Smooth muscle cell (in vitro differentiated cells): ENCODE measurements at regions not wholly inside any gene's neighbourhood (a gene's known extent, or its start where the extent isn't known, plus 50 kb on each side); places are given as distances from the start of the nearest gene placed in this dataset.

ENCODE experiments used
- DNase-seq: peaks from one replicate; lab custom pipeline; 2025; ENCODE audit not compliant: unreplicated experiment; lab: John Stamatoyannopoulos, UW
- H2AFZ ChIP-seq: fragments of 200-600 bp; sonication (generic); 2 replicates; pipeline ENCODE4 v1.6.0; 2016; ENCODE audit warnings: antibody characterized with exemption, low read depth, mild to moderate bottlenecking
- H3F3A ChIP-seq: fragments of 200-600 bp; sonication (generic); 2 replicates; pipeline ENCODE4 v1.6.0; 2017; ENCODE audit warnings: antibody characterized with exemption, low read depth
- H3K27ac ChIP-seq: fragments of 200-600 bp; sonication (generic); 2 replicates; pipeline ENCODE4 v1.5.1; 2016; ENCODE audit warnings: low read depth, mild to moderate bottlenecking
- H3K27me3 ChIP-seq: fragments of 200-600 bp; sonication (generic); 2 replicates; pipeline ENCODE4 v1.6.1; 2016; ENCODE audit warnings: low read depth, mild to moderate bottlenecking
- H3K36me3 ChIP-seq: fragments of 200-600 bp; sonication (generic); 2 replicates; pipeline ENCODE4 v1.5.1; 2016; ENCODE audit warnings: low read depth
- H3K4me1 ChIP-seq: fragments of 200-600 bp; sonication (generic); 2 replicates; pipeline ENCODE4 v1.5.1; 2016; ENCODE audit warnings: low read depth
- H3K4me2 ChIP-seq: fragments of 200-600 bp; sonication (generic); 2 replicates; pipeline ENCODE4 v1.6.0; 2016; ENCODE audit warnings: mild to moderate bottlenecking
- H3K4me3 ChIP-seq: fragments of 200-600 bp; sonication (generic); 2 replicates; pipeline ENCODE4 v1.5.1; 2016; ENCODE audit warnings: mild to moderate bottlenecking
- H3K79me2 ChIP-seq: fragments of 200-600 bp; sonication (generic); 2 replicates; pipeline ENCODE4 v1.6.0; 2016; ENCODE audit warnings: low read depth, mild to moderate bottlenecking
- H3K9ac ChIP-seq: fragments of 200-600 bp; sonication (generic); 2 replicates; pipeline ENCODE4 v1.6.0; 2016; ENCODE audit warnings: low read depth
- H3K9me3 ChIP-seq: fragments of 200-600 bp; sonication (generic); replicated peaks from 2 replicates; pipeline ENCODE4 v1.5.1; 2016; ENCODE audit warnings: low read depth
- H4K20me1 ChIP-seq: fragments of 200-600 bp; sonication (generic); 2 replicates; pipeline ENCODE4 v1.6.0; 2016; ENCODE audit warnings: low read depth
- WGBS: methylation state at CpG from one replicate; pipeline ENCODE4 v1.1.7; 2016; ENCODE audit warnings: low lambda C conversion rate; 5-methylcytosine and 5-hydroxymethylcytosine counted together
- TF ChIP-seq, protein P1 (sequence below): fragments of 200-600 bp; sonication (generic); IDR thresholded peaks from 2 replicates; pipeline ENCODE4 v1.5.1; 2017; ENCODE audit warnings: borderline replicate concordance, mild to moderate bottlenecking, antibody characterized with exemption; ENCODE audit not compliant: insufficient read depth, poor library complexity, severe bottlenecking

DNA sequence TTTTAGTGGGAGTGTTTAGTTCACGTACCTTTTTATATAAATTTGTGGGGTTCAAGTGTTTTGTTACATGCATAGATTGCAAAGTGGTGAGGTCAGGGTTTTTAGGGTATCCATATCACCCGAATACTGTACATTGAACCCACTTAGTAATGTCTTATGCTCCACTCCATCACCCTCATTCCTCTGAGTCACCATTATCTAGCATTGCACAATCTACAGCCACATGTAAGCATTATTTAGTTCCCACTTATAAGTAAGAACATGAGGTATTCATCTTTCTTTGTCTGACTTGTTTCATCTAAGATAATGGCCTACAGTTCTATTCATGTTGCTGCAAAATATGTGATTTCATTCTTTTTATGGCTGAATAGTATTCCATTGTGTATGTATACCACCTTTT, 583.7 kb upstream of the LRFN5 start:
- H3K4me2 ChIP-seq, result no peak overlapping the region
- TF ChIP-seq, protein P1, sequence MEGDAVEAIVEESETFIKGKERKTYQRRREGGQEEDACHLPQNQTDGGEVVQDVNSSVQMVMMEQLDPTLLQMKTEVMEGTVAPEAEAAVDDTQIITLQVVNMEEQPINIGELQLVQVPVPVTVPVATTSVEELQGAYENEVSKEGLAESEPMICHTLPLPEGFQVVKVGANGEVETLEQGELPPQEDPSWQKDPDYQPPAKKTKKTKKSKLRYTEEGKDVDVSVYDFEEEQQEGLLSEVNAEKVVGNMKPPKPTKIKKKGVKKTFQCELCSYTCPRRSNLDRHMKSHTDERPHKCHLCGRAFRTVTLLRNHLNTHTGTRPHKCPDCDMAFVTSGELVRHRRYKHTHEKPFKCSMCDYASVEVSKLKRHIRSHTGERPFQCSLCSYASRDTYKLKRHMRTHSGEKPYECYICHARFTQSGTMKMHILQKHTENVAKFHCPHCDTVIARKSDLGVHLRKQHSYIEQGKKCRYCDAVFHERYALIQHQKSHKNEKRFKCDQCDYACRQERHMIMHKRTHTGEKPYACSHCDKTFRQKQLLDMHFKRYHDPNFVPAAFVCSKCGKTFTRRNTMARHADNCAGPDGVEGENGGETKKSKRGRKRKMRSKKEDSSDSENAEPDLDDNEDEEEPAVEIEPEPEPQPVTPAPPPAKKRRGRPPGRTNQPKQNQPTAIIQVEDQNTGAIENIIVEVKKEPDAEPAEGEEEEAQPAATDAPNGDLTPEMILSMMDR, result no peak
- H3F3A ChIP-seq, result no peaks in the 10 kb centered on the region
- 98% methylated on average over 2 of the region's 2 CpGs for WGBS
- no peaks in the 10 kb centered on the region for H4K20me1 ChIP-seq
- no peak overlapping the region for H2AFZ ChIP-seq
- no peaks in the 10 kb centered on the region for H3K4me1 ChIP-seq
- peaks cover 3% of the 10 kb centered on the region for H3K79me2 ChIP-seq
- no peak overlapping the region for H3K4me3 ChIP-seq
- H3K9ac ChIP-seq, result no peak overlapping the region
- H3K27me3 ChIP-seq, result no peaks in the 10 kb centered on the region
- DNase-seq, result no peak
- no peaks in the 10 kb centered on the region for H3K9me3 ChIP-seq
- H3K27ac ChIP-seq, result no peak overlapping the region
- no peaks in the 10 kb centered on the region for H3K36me3 ChIP-seq

DNA sequence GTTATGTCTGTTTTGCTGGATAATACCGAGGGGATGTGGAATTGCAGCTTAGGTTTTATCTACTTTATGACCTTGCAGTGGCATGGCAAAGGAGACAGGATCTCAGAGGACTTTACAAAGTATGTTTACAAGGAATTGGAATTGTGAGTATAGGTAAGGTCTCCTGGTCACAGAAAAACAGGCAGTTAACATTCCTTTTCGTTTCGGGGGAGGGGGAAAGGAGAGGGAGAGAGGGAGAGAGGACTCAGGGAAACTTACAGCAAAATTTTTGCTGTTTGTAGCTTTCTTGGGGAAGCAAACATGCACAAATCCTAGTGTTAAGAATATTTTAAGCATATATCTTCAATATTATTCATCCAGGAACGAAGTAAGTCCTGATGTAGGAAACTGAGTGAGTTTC, 590.5 kb upstream of the LRFN5 start:
- Histone ChIP-seq H3K9ac (no peak overlapping the region), H4K20me1 (no peaks in the 10 kb centered on the region), H3K4me1 (no peaks in the 10 kb centered on the region), H3K79me2 (no peaks in the 10 kb centered on the region), H2AFZ (no peak overlapping the region), H3K4me3 (no peak overlapping the region), H3K27ac (no peak overlapping the region), H3K36me3 (no peaks in the 10 kb centered on the region), H3K9me3 (no peaks in the 10 kb centered on the region), H3F3A (no peaks in the 10 kb centered on the region), H3K4me2 (no peak overlapping the region), H3K27me3 (no peaks in the 10 kb centered on the region)
- 38% methylated on average over 4 of the region's 4 CpGs for WGBS
- DNase-seq, result no peak
- TF ChIP-seq, protein P1, result no peak

DNA sequence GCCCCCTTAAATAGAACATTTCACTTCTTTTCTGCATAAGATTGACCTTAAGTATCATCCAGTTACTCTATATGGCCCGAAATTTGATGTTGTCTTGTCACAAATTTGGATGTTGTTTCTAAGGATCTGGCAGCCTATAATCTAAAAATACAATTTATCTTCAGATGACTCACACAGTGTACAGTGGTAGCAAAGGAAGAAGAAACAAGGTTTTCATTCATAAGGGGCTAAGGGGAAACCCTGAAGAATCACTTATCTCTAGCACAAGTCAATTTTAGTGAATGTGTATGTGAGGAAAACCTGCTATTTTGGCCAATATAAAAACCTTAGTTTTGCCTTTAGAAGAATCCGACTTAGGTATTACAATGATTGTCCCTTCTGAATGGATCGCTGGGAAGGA, 606.3 kb upstream of the LRFN5 start:
- H3K27me3 ChIP-seq, result no peaks in the 10 kb centered on the region
- no peaks in the 10 kb centered on the region for H4K20me1 ChIP-seq

DNA sequence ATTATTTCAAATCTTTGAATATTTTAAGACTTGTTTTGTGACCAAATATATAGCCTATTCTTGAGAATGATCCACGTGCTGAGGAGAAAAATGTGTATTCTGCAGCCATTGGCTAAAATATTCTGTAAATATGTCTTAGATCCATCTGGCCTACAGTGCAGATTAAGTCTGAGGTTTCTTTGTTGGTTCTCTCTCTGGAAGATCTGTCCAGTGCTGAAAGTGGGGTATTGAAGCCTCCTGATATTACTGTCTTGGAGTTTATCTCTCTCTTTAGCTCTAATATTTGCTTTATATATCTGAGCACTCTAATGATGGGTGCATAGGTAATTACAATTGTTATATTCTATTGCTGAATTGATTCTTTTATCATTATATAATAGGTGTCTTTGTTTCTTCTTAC, 617.4 kb upstream of the LRFN5 start:
- Histone ChIP-seq H4K20me1 (peaks cover 9% of the 10 kb centered on the region), H2AFZ (no peak overlapping the region), H3K36me3 (no peaks in the 10 kb centered on the region), H3K27ac (no peak overlapping the region), H3K4me2 (no peak overlapping the region), H3K9me3 (no peaks in the 10 kb centered on the region), H3K4me1 (no peaks in the 10 kb centered on the region), H3K9ac (no peak overlapping the region), H3K79me2 (no peaks in the 10 kb centered on the region), H3K27me3 (no peaks in the 10 kb centered on the region), H3K4me3 (no peak overlapping the region), H3F3A (no peaks in the 10 kb centered on the region)
- WGBS, result 52% methylated on average over 1 of the region's 1 CpG
- TF ChIP-seq, protein P1, result no peak
- no peak for DNase-seq

More for the DNA sequence above, 606.3 kb upstream of the LRFN5 start:
- H2AFZ ChIP-seq, result no peak overlapping the region
- no peak for DNase-seq
- no peak overlapping the region for H3K4me3 ChIP-seq
- H3K36me3 ChIP-seq, result no peaks in the 10 kb centered on the region
- H3F3A ChIP-seq, result no peaks in the 10 kb centered on the region
- no peak overlapping the region for H3K27ac ChIP-seq
- no peaks in the 10 kb centered on the region for H3K4me1 ChIP-seq
- TF ChIP-seq, protein P1, result no peak
- H3K9ac ChIP-seq, result no peak overlapping the region
- H3K4me2 ChIP-seq, result no peak overlapping the region
- 77% methylated on average over 3 of the region's 3 CpGs for WGBS
- no peaks in the 10 kb centered on the region for H3K9me3 ChIP-seq
- H3K79me2 ChIP-seq, result no peaks in the 10 kb centered on the region
